Adrenal gland (tissue), 9 donors: ENCODE measurements at regions not wholly inside any gene's neighbourhood (a gene's known extent, or its start where the extent isn't known, plus 50 kb on each side); places are given as distances from the start of the nearest gene placed in this dataset.

Source experiments
- DNase-seq, 7 donors: peaks; one replicate each; pipeline ENCODE4 v3.0.0-alpha.2; 2019 to 2020
- H3K27ac ChIP-seq, 5 donors: fragments of 200-600 bp; sonication (generic) in 4 of 5; 1 replicate in 3 of 5; 2 replicates in 2 of 5; pipeline versions ENCODE4 v1.5.1 to v1.8.0; 2016 to 2020; ENCODE audit warnings: mild to moderate bottlenecking in 1 of 5
- H3K27me3 ChIP-seq: fragments of 200-600 bp; 2 replicates; pipeline ENCODE4 v1.8.0; 2021
- H3K36me3 ChIP-seq, 2 donors: fragments of 200-600 bp; replicated peaks in 1 of 2; 1 replicate in 1 of 2; 2 replicates in 1 of 2; pipeline versions ENCODE4 v1.5.1 to v1.8.0; 2018 to 2022
- H3K4me1 ChIP-seq, 2 donors: fragments of 200-600 bp; replicated peaks in 1 of 2; 1 replicate in 1 of 2; 2 replicates in 1 of 2; pipeline versions ENCODE4 v1.5.1 to v1.8.0; 2018 to 2021
- H3K4me3 ChIP-seq, 4 donors: fragments of 200-600 bp; sonication (generic) in 3 of 4; one replicate each; pipeline ENCODE4 v1.5.1; 2016 to 2018
- H3K9me3 ChIP-seq, 3 donors: fragments of 200-600 bp; sonication (generic) in 1 of 3; replicated peaks in 1 of 3; 1 replicate in 2 of 3; 2 replicates in 1 of 3; pipeline versions ENCODE4 v1.5.1 to v1.8.0; 2016 to 2021
- CTCF ChIP-seq, 6 experiments: fragments of 450-650 bp in 4 of 6; fragments of 200-600 bp in 2 of 6; sonication (generic) in 1 of 6; IDR thresholded peaks; 1 replicate in 5 of 6; 2 replicates in 1 of 6; pipeline versions ENCODE4 v1.5.1 to v1.8.0; 2016 to 2021; ENCODE audit warnings: antibody characterized with exemption in 6 of 6, mild to moderate bottlenecking in 2 of 6, moderate library complexity in 1 of 6
- POLR2A ChIP-seq, 2 donors: fragments of 450-650 bp; IDR thresholded peaks; one replicate each; pipeline ENCODE4 v1.6.1; 2017; ENCODE audit warnings: antibody characterized with exemption in 2 of 2, mild to moderate bottlenecking in 2 of 2, moderate library complexity in 1 of 2
- WGBS, 4 donors: extraction: QIAGEN DNeasy Blood & Tissue Kit in 2 of 4; methylation state at CpG; one replicate each; pipeline versions ENCODE4 v1.1.5 to v1.1.7; 2013 to 2017; 5-methylcytosine and 5-hydroxymethylcytosine counted together
- intact Hi-C, 2 donors: fragments of 100-400 bp; cut with DNase I; formaldehyde crosslinking; loops; one replicate each; pipeline versions ENCODE4 v1.14.1 to v1.15.0; 2022 to 2023
- donor health status: healthy with polysubstance abuse.
- donor health status: Bipolar disorder and iron deficiency.
- donor health status: DM: yes; HTN: yes; CAD: no.
- donor health status: DM: no; HTN: no; CAD: no.
- donor health status: DM: no; HTN: no; CAD: no.

GRCh38 chr5:36442352-36442751, 140.7 kb upstream of the RANBP3L start:
- no peak overlapping the region for H3K4me3 ChIP-seq
- H3K4me1 ChIP-seq, result peaks cover 0 to 5% of the 10 kb centered on the region in 2 donors
- no peak for DNase-seq
- TF ChIP-seq POLR2A (IDR thresholded peaks at IDR 0.05), result no peak
- TF ChIP-seq CTCF (IDR thresholded peaks at IDR 0.05), result no peak
- intact Hi-C loops, result no loop called here
- no peak overlapping the region for H3K27ac ChIP-seq
- H3K27me3 ChIP-seq, result no peaks in the 10 kb centered on the region
- WGBS, 4 donors, result 86 to 91% (median 88%) methylated on average over 7 of the region's 7 CpGs
- no peaks in the 10 kb centered on the region for H3K36me3 ChIP-seq
- no peaks in the 10 kb centered on the region for H3K9me3 ChIP-seq

GRCh38 chr5:36442796-36443195, 141.1 kb upstream of the RANBP3L start:
- Histone ChIP-seq H3K4me3 (no peak overlapping the region), H3K9me3 (no peaks in the 10 kb centered on the region), H3K36me3 (no peaks in the 10 kb centered on the region), H3K27me3 (no peaks in the 10 kb centered on the region), H3K4me1 (peaks cover 0 to 5% of the 10 kb centered on the region in 2 donors), H3K27ac (no peak overlapping the region)
- intact Hi-C loops, result no loop called here
- DNase-seq, result no peak
- 18 to 38% (median 24%) methylated on average over 1 of the region's 1 CpG for WGBS, 4 donors
- no peak for TF ChIP-seq CTCF (IDR thresholded peaks at IDR 0.05)
- TF ChIP-seq POLR2A (IDR thresholded peaks at IDR 0.05), result no peak

GRCh38 chr5:36443941-36444340, 142.2 kb upstream of the RANBP3L start:
- WGBS, 4 donors, result 83 to 95% (median 87%) methylated on average over 3 of the region's 3 CpGs
- Histone ChIP-seq H3K36me3 (no peaks in the 10 kb centered on the region), H3K4me3 (no peak overlapping the region), H3K4me1 (peaks cover 0 to 5% of the 10 kb centered on the region in 2 donors), H3K27me3 (no peaks in the 10 kb centered on the region), H3K9me3 (no peaks in the 10 kb centered on the region), H3K27ac (no peak overlapping the region)
- DNase-seq, result no peak
- intact Hi-C loops, result no loop called here
- TF ChIP-seq POLR2A (IDR thresholded peaks at IDR 0.05), result no peak
- no peak for TF ChIP-seq CTCF (IDR thresholded peaks at IDR 0.05)

- intact Hi-C loops, result no loop called here
- Histone ChIP-seq H3K4me1 (peaks cover 0 to 5% of the 10 kb centered on the region in 2 donors), H3K36me3 (no peaks in the 10 kb centered on the region), H3K27me3 (no peaks in the 10 kb centered on the region), H3K9me3 (no peaks in the 10 kb centered on the region), H3K4me3 (no peak overlapping the region), H3K27ac (peak overlapping the region in 1 of 5 donors; percentile 51)
- TF ChIP-seq POLR2A (IDR thresholded peaks at IDR 0.05) (no peak), CTCF (IDR thresholded peaks at IDR 0.05) (no peak)
- 62 to 74% (median 72%) methylated on average over 11 of the region's 11 CpGs for WGBS, 4 donors
- peak; percentile 24 to 64 (median 38) for DNase-seq
Observed at GRCh38 chr5:36444582-36445418, 143.1 kb upstream of the RANBP3L start.
